ENCODE measurements at regions not wholly inside any gene's neighbourhood (a gene's known extent, or its start where the extent isn't known, plus 50 kb on each side); places are given as distances from the start of the nearest gene placed in this dataset.

DNA sequence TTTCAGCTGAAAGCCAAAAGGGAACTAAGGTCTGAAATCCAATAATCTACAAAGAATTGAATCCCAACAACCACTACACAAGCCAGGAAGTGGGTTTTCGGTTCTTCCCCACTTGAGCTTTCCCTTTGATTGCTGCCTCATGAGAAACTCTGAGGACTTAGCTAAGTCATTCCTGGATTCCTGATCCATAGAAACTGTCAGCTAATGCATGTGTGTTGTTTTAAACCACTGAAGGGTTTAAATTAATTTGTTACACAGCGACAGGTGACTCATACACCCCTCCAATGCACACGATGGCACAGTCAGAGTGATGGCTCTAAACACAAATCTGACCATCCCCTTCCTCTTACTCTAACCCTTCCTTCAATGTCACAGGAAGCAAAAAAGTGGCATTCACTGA lies 282.9 kb downstream of the RAB28 start:
- TF ChIP-seq, protein P1, sequence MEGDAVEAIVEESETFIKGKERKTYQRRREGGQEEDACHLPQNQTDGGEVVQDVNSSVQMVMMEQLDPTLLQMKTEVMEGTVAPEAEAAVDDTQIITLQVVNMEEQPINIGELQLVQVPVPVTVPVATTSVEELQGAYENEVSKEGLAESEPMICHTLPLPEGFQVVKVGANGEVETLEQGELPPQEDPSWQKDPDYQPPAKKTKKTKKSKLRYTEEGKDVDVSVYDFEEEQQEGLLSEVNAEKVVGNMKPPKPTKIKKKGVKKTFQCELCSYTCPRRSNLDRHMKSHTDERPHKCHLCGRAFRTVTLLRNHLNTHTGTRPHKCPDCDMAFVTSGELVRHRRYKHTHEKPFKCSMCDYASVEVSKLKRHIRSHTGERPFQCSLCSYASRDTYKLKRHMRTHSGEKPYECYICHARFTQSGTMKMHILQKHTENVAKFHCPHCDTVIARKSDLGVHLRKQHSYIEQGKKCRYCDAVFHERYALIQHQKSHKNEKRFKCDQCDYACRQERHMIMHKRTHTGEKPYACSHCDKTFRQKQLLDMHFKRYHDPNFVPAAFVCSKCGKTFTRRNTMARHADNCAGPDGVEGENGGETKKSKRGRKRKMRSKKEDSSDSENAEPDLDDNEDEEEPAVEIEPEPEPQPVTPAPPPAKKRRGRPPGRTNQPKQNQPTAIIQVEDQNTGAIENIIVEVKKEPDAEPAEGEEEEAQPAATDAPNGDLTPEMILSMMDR (IDR thresholded peaks at IDR 0.05; ENCODE audit: low read depth, low read length): no peak
- no peak for DNase-seq

GRCh38 chr4:13196721-13197120 lies 287.4 kb downstream of the RAB28 start:
- Histone ChIP-seq H3K36me3 (no peaks in the 10 kb centered on the region), H3K27ac (no peak overlapping the region), H3K9me3 (ENCODE audit: severe bottlenecking) (no peaks in the 10 kb centered on the region), H3K27me3 (ENCODE audit: insufficient read depth, low read depth, severe bottlenecking) (no peaks in the 10 kb centered on the region), H3K4me3 (ENCODE audit: low read depth, low read length) (no peak overlapping the region)
- TF ChIP-seq, protein P1 (IDR thresholded peaks at IDR 0.05; ENCODE audit: low read depth, low read length): no peak
- no peak for DNase-seq

More for the DNA sequence above, 282.9 kb downstream of the RAB28 start:
- Histone ChIP-seq H3K36me3 (no peaks in the 10 kb centered on the region), H3K27me3 (ENCODE audit: insufficient read depth, low read depth, severe bottlenecking) (no peaks in the 10 kb centered on the region), H3K4me3 (ENCODE audit: low read depth, low read length) (no peak overlapping the region), H3K9me3 (ENCODE audit: severe bottlenecking) (no peaks in the 10 kb centered on the region), H3K27ac (no peak overlapping the region)

- DNase-seq: no peak
- no peak overlapping the region for H3K27ac ChIP-seq
- H3K9me3 ChIP-seq (ENCODE audit: severe bottlenecking): no peaks in the 10 kb centered on the region
- no peaks in the 10 kb centered on the region for H3K36me3 ChIP-seq
- no peaks in the 10 kb centered on the region for H3K27me3 ChIP-seq (ENCODE audit: insufficient read depth, low read depth, severe bottlenecking)
- TF ChIP-seq, protein P1 (IDR thresholded peaks at IDR 0.05; ENCODE audit: low read depth, low read length): peak; percentile 45; the same call in 1 of the 2 replicates
- no peak overlapping the region for H3K4me3 ChIP-seq (ENCODE audit: low read depth, low read length)
Measured at GRCh38 chr4:13193662-13194061, 290.5 kb downstream of the RAB28 start.

GRCh38 chr4:13190093-13190721 lies 293.9 kb downstream of the RAB28 start:
- Histone ChIP-seq H3K27ac (no peak overlapping the region), H3K9me3 (ENCODE audit: severe bottlenecking) (no peaks in the 10 kb centered on the region), H3K4me3 (ENCODE audit: low read depth, low read length) (no peak overlapping the region), H3K36me3 (no peaks in the 10 kb centered on the region), H3K27me3 (ENCODE audit: insufficient read depth, low read depth, severe bottlenecking) (no peaks in the 10 kb centered on the region)
- DNase-seq: no peak
- TF ChIP-seq, protein P1 (IDR thresholded peaks at IDR 0.05; ENCODE audit: low read depth, low read length): no peak

- H3K4me3 ChIP-seq (ENCODE audit: low read depth, low read length): no peak overlapping the region
- TF ChIP-seq, protein P1 (IDR thresholded peaks at IDR 0.05; ENCODE audit: low read depth, low read length): no peak
- H3K27me3 ChIP-seq (ENCODE audit: insufficient read depth, low read depth, severe bottlenecking): no peaks in the 10 kb centered on the region
- DNase-seq: no peak
- no peaks in the 10 kb centered on the region for H3K9me3 ChIP-seq (ENCODE audit: severe bottlenecking)
- no peaks in the 10 kb centered on the region for H3K36me3 ChIP-seq
- no peak overlapping the region for H3K27ac ChIP-seq
Measured at GRCh38 chr4:13184199-13184598, 299.9 kb downstream of the RAB28 start.

DNA sequence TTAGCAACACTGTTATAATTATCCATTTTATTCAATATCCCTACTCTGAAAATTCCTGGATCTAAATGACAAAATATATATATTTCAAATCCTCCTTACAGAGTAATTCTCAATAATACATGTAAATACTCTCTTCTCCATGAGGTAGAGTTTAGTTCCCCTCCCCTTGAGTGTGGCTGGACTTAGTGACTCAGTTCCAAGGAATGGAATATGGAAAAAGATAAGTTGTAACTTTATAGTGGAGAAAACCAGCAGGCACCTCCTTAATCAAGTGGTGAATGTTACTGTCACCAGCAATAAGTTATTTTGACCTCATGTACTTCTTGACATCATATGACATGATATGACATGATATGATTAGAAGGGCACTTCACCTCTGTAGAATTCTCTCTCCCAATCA lies 302.0 kb downstream of the RAB28 start:
- TF ChIP-seq, protein P1 (IDR thresholded peaks at IDR 0.05; ENCODE audit: low read depth, low read length): no peak
- no peak for DNase-seq
- H3K9me3 ChIP-seq (ENCODE audit: severe bottlenecking): no peaks in the 10 kb centered on the region

More for the DNA sequence above, 302.0 kb downstream of the RAB28 start:
- no peak overlapping the region for H3K4me3 ChIP-seq (ENCODE audit: low read depth, low read length)
- H3K36me3 ChIP-seq: no peaks in the 10 kb centered on the region
- H3K27me3 ChIP-seq (ENCODE audit: insufficient read depth, low read depth, severe bottlenecking): no peaks in the 10 kb centered on the region
- H3K27ac ChIP-seq: no peak overlapping the region
